GM23248 (cell line): ENCODE measurements at regions not wholly inside any gene's neighbourhood (a gene's known extent, or its start where the extent isn't known, plus 50 kb on each side); places are given as distances from the start of the nearest gene placed in this dataset.

Experiments used
- EZH2 ChIP-seq: fragments of 200-600 bp; sonication (generic); IDR thresholded peaks from 2 replicates; pipeline ENCODE4 v1.6.1; 2018; ENCODE audit warnings: antibody characterized with exemption, mild to moderate bottlenecking; ENCODE audit not compliant: insufficient read depth, poor library complexity, severe bottlenecking
- EZH2phosphoT487 ChIP-seq: fragments of 200-600 bp; sonication (generic); IDR thresholded peaks from 2 replicates; pipeline ENCODE4 v1.6.1; 2018; ENCODE audit warnings: antibody characterized with exemption, moderate library complexity, mild to moderate bottlenecking, low read depth; ENCODE audit not compliant: insufficient read depth

DNA sequence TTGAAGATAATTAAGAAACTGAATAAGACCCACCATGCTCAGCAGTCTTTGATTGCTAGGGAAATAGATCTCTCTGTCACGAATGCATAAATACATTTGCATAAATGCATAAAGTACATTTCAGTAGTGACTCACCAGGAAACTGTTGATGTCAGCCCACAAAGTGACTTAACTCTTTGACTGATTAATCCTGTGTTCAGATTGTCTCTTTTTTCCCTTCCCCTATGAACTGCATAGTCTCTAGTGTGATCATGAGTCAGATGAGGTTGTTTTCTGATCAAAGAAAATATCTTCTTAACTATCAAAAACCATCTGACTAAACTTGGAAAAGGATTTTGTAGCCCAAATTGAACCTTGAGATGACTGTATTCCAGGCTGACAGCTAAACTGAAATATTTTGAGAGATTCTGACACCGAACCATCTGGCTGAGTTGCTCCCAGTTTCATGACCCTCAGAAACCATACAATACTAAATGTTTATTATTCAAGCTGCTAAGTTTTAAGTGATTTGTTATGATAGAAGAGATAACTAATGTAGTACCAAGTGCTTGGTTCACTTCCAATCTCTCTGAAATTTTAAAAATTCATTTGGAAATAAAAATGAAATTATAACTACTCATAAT is 1381.5 kb upstream of the AGA start:
- TF ChIP-seq EZH2 (no peak), EZH2phosphoT487 (no peak)
